Suppressor macrophage treated with lipopolysaccharide for 4 hours (primary cell): ENCODE measurements at regions not wholly inside any gene's neighbourhood (a gene's known extent, or its start where the extent isn't known, plus 50 kb on each side); places are given as distances from the start of the nearest gene placed in this dataset.
A peak's percentile ranks its signal among the peaks of the same experiment; 100 is the strongest.
"Not testable (repeated sequence)": the region's sequence is repeated elsewhere in the genome, so short reads cannot be mapped to it uniquely, and the experiment has no call there.

Experiments used
- DNase-seq: peaks from one replicate; pipeline ENCODE4 v3.0.0-alpha.2; 2020

- no peak for DNase-seq
These were observed 53.2 kb upstream of the SH3BP4 start for GRCh38 chr2:234898534-234899053.

GRCh38 chr2:234888442-234888841, 63.4 kb upstream of the SH3BP4 start:
- not testable (repeated sequence) for DNase-seq

DNA sequence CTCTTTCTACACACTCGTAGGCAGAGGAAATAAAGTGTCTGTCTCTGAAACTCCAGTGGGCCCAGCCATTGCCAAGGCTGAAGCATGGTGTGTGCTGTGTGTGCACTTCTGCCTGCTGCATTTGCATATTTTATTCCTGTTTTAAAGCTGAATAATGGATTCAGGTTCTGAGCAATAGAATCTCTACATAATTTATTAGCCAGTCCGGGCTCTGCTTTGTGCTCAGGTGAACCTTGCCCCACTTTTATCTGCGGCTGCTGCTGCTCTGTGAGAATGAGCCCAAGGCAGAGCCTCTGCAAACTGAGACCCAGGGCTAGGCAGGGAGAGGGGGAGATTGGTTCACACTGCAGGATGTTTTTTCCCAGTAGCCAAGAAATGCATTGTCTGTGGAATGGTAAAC, 64.6 kb upstream of the SH3BP4 start:
- DNase-seq = no peak

DNA sequence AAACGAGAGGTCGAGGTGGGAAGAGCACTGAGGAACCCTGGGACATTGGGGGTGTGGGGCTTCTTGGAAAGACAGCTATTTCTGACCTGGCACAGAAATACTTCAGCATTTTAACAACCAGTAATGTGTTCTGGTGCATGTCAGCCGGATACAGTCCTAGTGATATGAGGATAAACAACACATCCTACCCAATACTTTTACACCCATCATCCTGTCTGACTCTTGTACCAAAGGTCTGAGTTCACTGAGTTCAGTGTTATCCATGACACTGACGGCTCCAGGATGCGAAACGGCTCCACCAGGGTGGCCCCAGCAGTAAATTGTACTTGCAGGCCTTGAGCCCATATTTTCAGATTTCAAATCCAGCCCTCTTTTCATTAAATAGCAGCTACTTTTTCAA, 65.9 kb upstream of the SH3BP4 start:
- DNase-seq = no peak

GRCh38 chr2:234885118-234885517, 66.7 kb upstream of the SH3BP4 start:
- DNase-seq = no peak

DNA sequence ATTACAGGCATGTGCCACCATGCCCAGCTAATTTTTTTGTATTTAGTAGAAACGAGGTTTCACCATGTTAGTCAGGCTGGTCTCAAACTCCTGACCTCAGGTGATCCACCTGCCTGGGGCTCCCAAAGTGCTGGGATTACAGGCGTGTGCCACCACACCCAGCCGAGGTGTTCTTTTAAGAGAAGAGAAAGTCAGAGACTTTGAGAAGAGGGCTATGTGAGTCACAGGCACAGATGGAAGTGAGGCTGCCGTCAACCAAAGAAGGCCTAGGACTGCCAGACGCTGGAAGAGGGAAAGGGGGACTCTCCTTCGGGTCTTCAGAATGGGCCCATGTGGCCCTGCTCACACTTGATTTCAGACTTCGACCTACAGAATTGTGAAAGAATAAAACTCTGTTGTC, 67.2 kb upstream of the SH3BP4 start:
- DNase-seq = no peak

DNA sequence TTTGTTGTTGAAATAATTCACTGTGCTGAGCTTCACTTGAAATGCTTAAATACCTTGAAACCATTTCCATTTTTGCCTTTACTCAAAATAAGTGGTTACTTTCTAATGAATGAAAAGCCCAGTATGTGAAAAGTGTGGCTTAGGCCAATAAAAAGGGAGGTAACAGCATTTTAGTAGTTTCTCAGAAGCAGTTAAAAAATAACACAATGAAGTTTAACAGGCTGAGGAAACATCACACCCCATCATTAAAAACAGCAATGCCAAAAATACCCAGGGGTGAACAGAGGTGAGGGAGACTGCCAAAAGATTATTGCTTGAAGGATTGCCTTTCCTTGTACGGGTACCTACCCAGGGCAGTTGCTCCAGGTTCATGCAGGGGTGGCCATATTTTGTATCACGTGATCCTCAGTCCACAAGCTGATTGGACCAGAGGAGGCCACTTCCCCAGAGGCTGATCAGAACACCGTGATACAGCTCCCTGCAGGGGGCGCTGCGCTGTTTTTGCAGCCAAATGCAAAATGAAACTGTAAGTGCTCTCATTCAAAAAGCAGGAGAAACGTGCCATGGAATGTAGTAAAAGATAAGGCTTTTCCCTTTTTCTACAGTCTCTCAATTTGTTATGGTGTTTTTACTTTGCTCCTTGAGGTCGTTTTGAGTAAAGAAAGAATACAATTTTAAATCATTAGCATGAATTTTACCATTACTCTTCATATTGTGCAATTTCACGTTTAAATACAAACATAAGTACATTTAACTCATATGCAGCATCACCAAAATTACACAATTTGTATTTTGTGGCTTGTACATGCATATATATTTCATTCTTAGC, 70.2 kb upstream of the SH3BP4 start:
- DNase-seq = peak; percentile 54

DNA sequence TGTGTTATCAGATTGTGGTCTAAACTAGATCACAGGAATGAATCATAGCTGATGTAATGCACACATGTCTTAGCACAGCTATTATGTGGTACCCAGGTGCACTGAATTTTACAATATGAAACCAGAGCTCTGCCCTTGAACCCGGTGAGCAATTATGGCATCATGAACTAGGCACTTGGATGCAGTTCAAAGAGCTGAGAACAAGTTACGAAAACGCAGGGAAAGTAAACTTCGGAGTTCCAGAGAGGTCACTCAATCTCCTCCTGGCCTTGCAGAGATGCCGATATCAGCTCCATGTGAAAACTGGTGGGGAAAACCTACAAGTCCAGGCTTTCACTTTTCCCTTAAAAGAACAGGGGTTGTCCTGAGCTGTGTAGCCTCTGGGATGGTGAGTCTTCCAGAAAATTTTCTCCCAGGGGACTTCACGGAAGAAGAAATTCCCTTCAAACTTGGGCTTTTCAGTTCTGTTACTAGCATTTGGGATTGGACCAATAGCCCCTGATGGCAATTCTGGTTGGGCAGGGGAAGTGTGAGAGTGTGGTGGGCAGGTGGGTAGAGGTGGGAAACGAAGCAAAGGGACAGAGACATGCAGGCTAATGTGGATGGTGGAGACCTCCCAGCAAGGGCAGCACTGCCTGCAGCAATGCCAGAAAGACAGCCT, 71.1 kb upstream of the SH3BP4 start:
- no peak for DNase-seq

DNA sequence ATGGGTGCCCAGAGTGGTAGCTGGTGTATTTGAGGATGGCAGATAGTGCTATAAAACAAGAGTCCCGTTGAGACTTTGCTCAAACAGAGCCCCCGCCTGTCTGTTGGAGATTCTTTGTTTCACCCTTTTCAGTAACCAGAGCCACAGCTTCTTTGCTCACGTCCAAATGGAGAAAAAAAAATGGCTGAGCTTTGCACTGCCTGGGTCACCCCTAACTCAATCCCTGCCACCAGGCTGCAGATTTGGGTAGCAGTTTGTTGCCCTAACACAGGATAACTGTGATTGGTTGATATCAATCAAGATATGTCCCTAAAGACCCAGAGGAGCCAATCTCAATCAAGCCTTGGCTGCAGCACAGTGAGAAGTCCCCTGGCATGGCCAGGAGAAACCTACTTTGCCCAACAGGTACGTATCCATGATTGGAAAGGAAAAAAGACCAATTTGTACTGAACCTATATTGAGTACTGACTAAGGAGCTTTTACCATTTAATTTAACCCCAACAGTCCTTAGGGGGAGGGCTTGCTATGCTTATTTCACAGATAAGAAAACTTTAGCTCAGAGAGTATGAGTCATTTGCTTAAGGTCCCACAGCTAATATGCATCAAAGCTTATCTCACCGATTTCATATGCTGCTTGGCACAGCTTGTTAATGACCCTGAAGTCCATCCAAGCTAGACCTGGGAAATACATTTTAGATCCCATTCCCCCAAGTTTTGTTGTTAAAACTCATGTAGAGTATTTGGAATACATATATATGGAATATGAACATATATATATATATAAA, 72.0 kb upstream of the SH3BP4 start:
- DNase-seq = no peak

DNA sequence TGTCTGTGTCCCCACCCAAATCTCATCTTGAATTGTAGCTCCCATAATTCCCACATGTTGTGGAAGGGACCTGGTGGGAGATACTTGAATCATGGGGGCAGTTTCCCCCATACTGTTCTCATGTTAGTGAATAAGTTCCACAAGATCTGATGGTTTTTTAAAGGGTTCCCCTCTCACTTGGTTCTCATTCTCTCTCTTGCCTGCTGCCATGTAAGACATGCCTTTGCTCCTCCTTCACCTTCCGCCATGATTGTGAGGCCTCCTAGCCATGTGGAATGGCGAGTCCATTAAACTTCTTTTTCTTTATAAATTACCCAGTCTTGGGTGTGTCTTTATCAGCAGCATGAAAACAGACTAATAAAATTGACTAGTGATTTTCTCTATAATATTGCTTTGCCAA, 75.2 kb upstream of the SH3BP4 start:
- DNase-seq = not testable (repeated sequence)

GRCh38 chr2:234874347-234875046, 77.3 kb upstream of the SH3BP4 start:
- DNase-seq = no peak

DNA sequence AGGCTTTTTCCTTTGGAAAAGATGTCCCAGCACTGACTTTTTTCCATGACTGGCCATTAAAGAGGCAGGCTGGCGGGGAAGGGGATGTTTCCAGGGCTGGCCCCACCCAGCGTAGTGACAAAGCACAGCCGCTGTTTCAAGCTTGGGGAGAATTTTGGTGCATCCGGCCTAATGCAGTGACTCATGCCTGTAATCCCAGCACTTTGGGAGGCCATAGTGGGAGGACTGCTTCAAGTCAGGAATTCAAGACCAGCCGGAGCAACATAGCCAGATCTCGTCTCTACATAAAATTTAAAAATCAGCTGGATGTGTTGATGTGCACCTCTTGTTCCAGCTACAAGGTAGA, 78.0 kb upstream of the SH3BP4 start:
- no peak for DNase-seq

GRCh38 chr2:234873103-234873827, 78.6 kb upstream of the SH3BP4 start:
- no peak for DNase-seq

GRCh38 chr2:234869969-234870368, 81.8 kb upstream of the SH3BP4 start:
- no peak for DNase-seq

DNA sequence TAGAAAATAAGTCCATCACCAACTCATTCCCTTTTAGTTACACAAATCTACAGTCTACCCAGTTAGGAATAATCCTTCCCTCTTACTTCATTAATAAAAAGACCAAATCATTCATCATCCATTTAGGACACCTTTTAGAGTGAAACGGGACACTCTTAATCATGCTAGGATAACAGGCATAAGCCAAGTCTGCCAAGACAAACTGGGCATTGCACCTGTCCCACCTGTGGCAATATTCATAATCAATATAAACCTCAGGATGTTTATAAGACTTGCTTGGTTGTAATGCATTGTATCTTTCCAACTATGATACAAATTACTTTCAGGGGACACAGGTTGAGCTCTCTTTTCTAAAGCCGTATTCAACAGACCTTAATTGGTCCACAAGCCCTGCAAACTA, 82.7 kb upstream of the SH3BP4 start:
- no peak for DNase-seq

GRCh38 chr2:234867882-234868285, 83.9 kb upstream of the SH3BP4 start:
- DNase-seq = no peak

DNA sequence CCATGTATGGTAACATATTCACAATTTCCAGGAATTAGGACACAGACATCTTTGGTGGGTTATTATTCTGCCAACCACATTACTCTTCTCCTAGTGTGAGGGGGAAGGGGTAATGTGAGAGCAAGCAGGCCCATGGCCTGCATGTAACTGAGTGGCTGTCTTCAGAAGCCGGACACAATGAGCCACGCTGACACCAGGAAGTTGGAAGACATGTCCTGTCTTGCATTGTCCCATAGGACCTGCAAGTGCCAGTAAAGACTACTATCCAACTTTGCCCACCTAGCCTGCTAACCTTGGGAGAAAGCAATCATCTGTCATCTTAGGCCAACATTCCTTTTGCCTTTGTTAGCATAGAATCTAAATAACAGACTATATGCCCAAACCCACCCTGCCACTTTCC, 86.2 kb upstream of the SH3BP4 start:
- DNase-seq = no peak

DNA sequence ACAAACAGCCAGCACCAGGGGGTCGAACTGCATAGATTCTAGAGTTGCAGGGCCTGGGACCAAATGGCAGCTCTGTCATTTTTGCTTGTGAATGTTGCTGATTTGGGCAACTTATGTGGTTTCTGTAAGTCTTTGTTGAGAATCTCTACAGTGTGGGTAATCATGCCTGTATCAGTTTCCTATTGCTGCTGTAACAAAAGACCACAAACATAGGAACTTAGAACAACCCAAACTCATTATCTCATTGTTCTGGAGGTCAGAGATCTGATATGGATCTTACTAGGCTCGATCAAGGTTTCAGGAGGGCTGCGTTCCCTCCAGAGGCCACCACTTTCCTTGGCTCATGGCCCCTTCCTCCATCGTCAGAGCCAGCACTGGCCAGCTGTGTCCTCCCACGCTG, 86.8 kb upstream of the SH3BP4 start:
- no peak for DNase-seq

GRCh38 chr2:234864506-234864905, 87.3 kb upstream of the SH3BP4 start:
- no peak for DNase-seq

DNA sequence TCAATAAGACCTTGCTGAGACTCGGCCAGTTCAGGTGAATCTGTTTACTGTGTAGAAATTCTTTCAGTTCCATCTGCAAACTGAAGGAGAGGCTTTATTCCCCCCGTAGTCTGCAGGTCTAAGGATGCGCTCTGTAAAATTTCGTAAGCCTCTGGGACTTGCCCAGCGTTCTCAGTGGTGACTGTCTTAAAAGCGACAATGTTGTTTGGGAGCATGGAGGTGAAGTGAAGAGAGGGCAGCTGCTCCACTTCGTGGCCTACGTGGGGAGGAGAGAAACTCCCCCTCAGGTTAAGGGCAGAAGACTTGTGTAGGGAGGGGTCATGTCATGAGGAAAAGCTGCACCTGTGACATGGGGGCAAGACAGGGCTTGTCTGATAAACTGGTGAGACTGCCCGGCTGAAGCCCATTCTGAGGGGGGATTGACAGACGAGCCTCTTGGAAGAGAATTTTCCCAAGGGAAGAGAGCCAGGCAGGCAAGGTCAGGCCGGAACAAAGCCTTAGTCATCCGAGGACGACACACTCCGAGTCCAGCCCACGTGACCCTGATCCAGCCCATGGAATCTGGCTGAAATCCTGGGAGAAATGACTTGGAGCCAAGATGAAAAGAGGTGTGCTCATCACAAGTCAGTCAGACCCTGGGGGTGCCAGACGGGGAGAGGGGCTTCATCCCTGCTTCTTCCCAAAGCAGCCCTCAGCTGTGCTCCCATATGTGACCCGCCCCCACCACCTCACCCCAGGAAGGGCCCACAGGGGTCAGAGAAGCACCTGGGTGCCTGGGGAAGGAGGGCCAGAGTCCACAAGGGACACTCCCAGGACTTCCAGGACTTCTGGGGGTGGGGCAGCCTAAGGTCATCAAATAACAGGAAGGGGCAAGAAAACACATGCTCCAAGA, 88.5 kb upstream of the SH3BP4 start:
- no peak for DNase-seq
